CD4-positive, alpha-beta memory T cell (primary cell): ENCODE measurements at regions not wholly inside any gene's neighbourhood (a gene's known extent, or its start where the extent isn't known, plus 50 kb on each side); places are given as distances from the start of the nearest gene placed in this dataset.

Experiments
- CTCF ChIA-PET: fragments of 350-600 bp; sonication (Branson Sonifier 250); formaldehyde crosslinking; loops from one replicate; lab custom pipeline; 2021; ENCODE audit warnings: inconsistent platforms; ENCODE audit not compliant: partially characterized antibody; lab: Charles Lee
- POLR2A ChIA-PET: fragments of 350-600 bp; sonication (Branson Sonifier 250); formaldehyde crosslinking; loops from one replicate; lab custom pipeline; 2021; ENCODE audit not compliant: partially characterized antibody; lab: Charles Lee
- DNase-seq, 5 donors: peaks; one replicate each; pipeline versions ENCODE4 v3.0.0 to v3.0.0-alpha.2; 2020 to 2022; ENCODE audit warnings: mixed read lengths in 1 of 5
- H3K27ac ChIP-seq: one replicate; pipeline ENCODE4 v1.7.0; 2013; ENCODE audit warnings: low read depth, low read length
- H3K27me3 ChIP-seq: 2 replicates; pipeline ENCODE4 v1.7.0; 2013; ENCODE audit warnings: mild to moderate bottlenecking, low read length, moderate library complexity; ENCODE audit not compliant: insufficient read depth
- H3K36me3 ChIP-seq: 2 replicates; pipeline ENCODE4 v1.7.0; 2013; ENCODE audit warnings: mild to moderate bottlenecking, low read length, moderate library complexity; ENCODE audit not compliant: insufficient read depth
- H3K4me1 ChIP-seq: 2 replicates; pipeline ENCODE4 v1.7.0; 2013; ENCODE audit warnings: mild to moderate bottlenecking, low read length, moderate library complexity; ENCODE audit not compliant: insufficient read depth
- H3K4me3 ChIP-seq, 2 donors: one replicate each; pipeline ENCODE4 v1.7.0; 2013; ENCODE audit warnings: low read length in 2 of 2, mild to moderate bottlenecking in 1 of 2
- H3K9me3 ChIP-seq, 2 donors: one replicate each; pipeline ENCODE4 v1.7.0; 2013; ENCODE audit warnings: low read length in 2 of 2, control low read depth in 1 of 2; ENCODE audit not compliant: control insufficient read depth in 1 of 2
- H3K27ac Mint-ChIP-seq, 7 donors: one replicate each; pipeline ENCODE4 v1.8.0; 2020 to 2021; ENCODE audit warnings: mixed read lengths in 7 of 7, mild to moderate bottlenecking in 6 of 7, inconsistent platforms in 3 of 7, moderate library complexity in 3 of 7
- H3K27me3 Mint-ChIP-seq, 2 donors: one replicate each; pipeline ENCODE4 v1.8.0; 2020 to 2021; ENCODE audit warnings: mixed read lengths in 2 of 2
- H3K36me3 Mint-ChIP-seq, 2 donors: one replicate each; pipeline ENCODE4 v1.8.0; 2020 to 2021; ENCODE audit warnings: mixed read lengths in 2 of 2, inconsistent platforms in 1 of 2, mild to moderate bottlenecking in 1 of 2
- H3K4me1 Mint-ChIP-seq, 4 donors: one replicate each; pipeline ENCODE4 v1.8.0; 2020 to 2021; ENCODE audit warnings: mixed read lengths in 4 of 4, mild to moderate bottlenecking in 1 of 4
- H3K4me3 Mint-ChIP-seq, 8 donors: one replicate each; pipeline ENCODE4 v1.8.0; 2020 to 2021; ENCODE audit warnings: mixed read lengths in 8 of 8, mild to moderate bottlenecking in 7 of 8, moderate library complexity in 6 of 8, inconsistent platforms in 3 of 8
- H3K9me3 Mint-ChIP-seq, 8 donors: one replicate each; pipeline ENCODE4 v1.8.0; 2020 to 2021; ENCODE audit warnings: mixed read lengths in 8 of 8, mild to moderate bottlenecking in 5 of 8, inconsistent platforms in 3 of 8, moderate library complexity in 1 of 8
- intact Hi-C: fragments of 100-400 bp; cut with micrococcal nuclease; formaldehyde crosslinking; loops from one replicate; pipeline ENCODE4 v1.15.1; 2023

- no peaks in the 10 kb centered on the region for H3K4me1 ChIP-seq
- Mint-ChIP-seq H3K27ac (no peak overlapping the region), H3K36me3 (no peaks in the 10 kb centered on the region), H3K9me3 (peaks cover 0 to 11% (median 6%) of the 10 kb centered on the region in 8 donors), H3K27me3 (no peaks in the 10 kb centered on the region), H3K4me1 (no peaks in the 10 kb centered on the region), H3K4me3 (no peak overlapping the region)
- POLR2A ChIA-PET, result no interaction called here
- H3K36me3 ChIP-seq, result no peaks in the 10 kb centered on the region
- no peak overlapping the region for H3K4me3 ChIP-seq
- DNase-seq, result no peak
- H3K27ac ChIP-seq, result no peak overlapping the region
- no peaks in the 10 kb centered on the region for H3K27me3 ChIP-seq
- CTCF ChIA-PET, result no interaction called here
- intact Hi-C loops, result no loop called here
- H3K9me3 ChIP-seq, result no peaks in the 10 kb centered on the region
These were observed 221.3 kb upstream of the DGKB start for GRCh38 chr7:15123901-15124300.

DNA sequence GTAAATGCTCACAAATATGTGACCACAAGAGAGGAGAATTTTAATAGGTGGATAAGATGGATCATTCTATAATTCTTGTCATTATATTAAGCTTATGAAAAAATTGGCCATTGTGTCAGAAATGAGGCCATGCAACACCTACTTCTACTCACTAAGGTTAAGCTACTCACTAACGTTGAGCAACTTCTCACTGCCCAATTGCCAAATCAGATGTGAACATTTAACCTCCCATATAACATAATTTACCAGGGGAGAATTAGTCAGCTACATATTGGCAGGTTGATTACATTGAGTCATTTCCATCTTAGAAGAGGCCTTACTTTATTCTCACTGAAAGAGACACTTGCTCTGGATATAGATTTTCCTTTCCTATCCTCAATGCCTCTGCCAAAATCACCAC lies 211.2 kb upstream of the DGKB start:
- H3K27ac ChIP-seq, result no peak overlapping the region
- no peak overlapping the region for H3K27ac Mint-ChIP-seq
- H3K36me3 Mint-ChIP-seq, result no peaks in the 10 kb centered on the region
- H3K36me3 ChIP-seq, result no peaks in the 10 kb centered on the region
- H3K27me3 Mint-ChIP-seq, result no peaks in the 10 kb centered on the region
- H3K4me1 ChIP-seq, result no peaks in the 10 kb centered on the region
- no peaks in the 10 kb centered on the region for H3K4me1 Mint-ChIP-seq
- H3K4me3 Mint-ChIP-seq, result no peak overlapping the region
- intact Hi-C loops, result no loop called here
- H3K9me3 Mint-ChIP-seq, result peaks cover 0 to 5% (median 1%) of the 10 kb centered on the region in 8 donors
- H3K27me3 ChIP-seq, result no peaks in the 10 kb centered on the region
- ChIA-PET POLR2A (no interaction called here), CTCF (no interaction called here)
- H3K9me3 ChIP-seq, result no peaks in the 10 kb centered on the region
- H3K4me3 ChIP-seq, result no peak overlapping the region
- DNase-seq, result no peak

GRCh38 chr7:15105711-15106110 lies 203.2 kb upstream of the DGKB start:
- Histone ChIP-seq H3K9me3 (no peaks in the 10 kb centered on the region), H3K27ac (no peak overlapping the region), H3K36me3 (no peaks in the 10 kb centered on the region), H3K4me1 (no peaks in the 10 kb centered on the region), H3K4me3 (no peak overlapping the region), H3K27me3 (no peaks in the 10 kb centered on the region)
- no peak overlapping the region for H3K27ac Mint-ChIP-seq
- ChIA-PET CTCF (no interaction called here), POLR2A (no interaction called here)
- H3K9me3 Mint-ChIP-seq, result peaks cover 0 to 5% (median 3%) of the 10 kb centered on the region in 8 donors
- no peaks in the 10 kb centered on the region for H3K4me1 Mint-ChIP-seq
- H3K27me3 Mint-ChIP-seq, result no peaks in the 10 kb centered on the region
- intact Hi-C loops, result no loop called here
- DNase-seq, result no peak
- no peak overlapping the region for H3K4me3 Mint-ChIP-seq
- no peaks in the 10 kb centered on the region for H3K36me3 Mint-ChIP-seq

DNA sequence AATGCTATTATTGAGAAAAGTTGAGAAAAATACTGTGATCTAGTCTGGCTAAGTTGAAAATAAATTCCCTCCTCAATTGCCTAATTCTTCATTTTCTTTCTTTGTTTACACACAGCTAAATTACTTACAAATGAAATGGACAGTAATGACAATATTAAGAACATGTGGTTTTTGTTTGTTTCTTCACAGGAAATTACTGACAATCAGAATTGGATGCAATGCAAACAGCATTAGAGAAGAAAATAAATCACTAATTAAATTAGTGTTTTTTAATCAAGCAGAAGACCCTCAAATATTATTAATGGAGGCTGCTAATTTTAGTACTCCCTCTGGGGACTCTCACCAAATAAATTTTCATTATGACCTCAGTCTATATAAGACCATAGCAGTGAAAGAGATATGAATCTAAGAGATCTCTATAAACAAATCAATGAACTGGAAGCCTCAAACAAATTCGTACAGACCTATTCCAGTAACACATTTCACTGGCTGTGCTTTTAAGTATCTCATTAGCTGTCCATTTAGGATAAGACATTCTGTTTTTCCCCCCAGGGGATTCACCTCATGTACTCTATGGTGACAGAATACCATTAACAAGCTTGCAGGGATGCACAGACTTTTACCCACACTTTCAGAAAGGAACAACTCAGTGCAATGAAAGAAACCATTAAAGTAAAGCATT lies 202.0 kb upstream of the DGKB start:
- no peaks in the 10 kb centered on the region for H3K36me3 ChIP-seq
- intact Hi-C loops, result no loop called here
- Mint-ChIP-seq H3K36me3 (no peaks in the 10 kb centered on the region), H3K4me3 (no peak overlapping the region), H3K9me3 (peaks cover 0 to 5% (median 3%) of the 10 kb centered on the region in 8 donors), H3K27ac (no peak overlapping the region), H3K27me3 (no peaks in the 10 kb centered on the region), H3K4me1 (no peaks in the 10 kb centered on the region)
- H3K4me3 ChIP-seq, result no peak overlapping the region
- no peak overlapping the region for H3K27ac ChIP-seq
- no peak for DNase-seq
- ChIA-PET CTCF (no interaction called here), POLR2A (no interaction called here)
- no peaks in the 10 kb centered on the region for H3K9me3 ChIP-seq
- H3K27me3 ChIP-seq, result no peaks in the 10 kb centered on the region
- no peaks in the 10 kb centered on the region for H3K4me1 ChIP-seq

- H3K27me3 Mint-ChIP-seq, result no peaks in the 10 kb centered on the region
These were observed 196.5 kb upstream of the DGKB start for GRCh38 chr7:15099074-15099473.

DNA sequence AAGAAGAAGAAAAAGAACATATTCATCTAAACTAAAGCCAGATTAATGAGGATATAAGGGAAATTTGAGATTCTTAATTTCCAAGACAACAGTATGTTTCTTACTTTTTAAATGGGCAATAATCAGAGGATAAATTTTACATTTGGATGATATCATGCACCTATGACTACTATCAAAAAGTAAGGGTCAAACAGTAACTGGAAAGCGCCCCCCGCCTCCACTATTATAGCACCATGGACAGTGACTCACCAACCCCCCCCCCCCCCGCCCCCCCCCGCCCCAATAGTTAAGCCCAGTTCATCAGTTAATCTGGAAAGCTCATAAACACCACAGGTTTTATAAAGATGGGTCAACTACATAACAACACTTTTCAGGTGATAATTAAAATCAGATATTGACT lies 194.3 kb upstream of the DGKB start:
- no peaks in the 10 kb centered on the region for H3K4me1 ChIP-seq
- no peaks in the 10 kb centered on the region for H3K4me1 Mint-ChIP-seq
- peaks cover 0 to 3% (median 0%) of the 10 kb centered on the region in 8 donors for H3K9me3 Mint-ChIP-seq
- H3K27me3 ChIP-seq, result no peaks in the 10 kb centered on the region
- H3K9me3 ChIP-seq, result no peaks in the 10 kb centered on the region
- H3K36me3 Mint-ChIP-seq, result no peaks in the 10 kb centered on the region
- H3K27ac ChIP-seq, result no peak overlapping the region
- no peaks in the 10 kb centered on the region for H3K36me3 ChIP-seq
- no peak overlapping the region for H3K4me3 Mint-ChIP-seq
- no peak overlapping the region for H3K4me3 ChIP-seq
- CTCF ChIA-PET, result no interaction called here
- intact Hi-C loops, result no loop called here
- POLR2A ChIA-PET, result no interaction called here
- DNase-seq, result no peak
- no peaks in the 10 kb centered on the region for H3K27me3 Mint-ChIP-seq
- H3K27ac Mint-ChIP-seq, result no peak overlapping the region

More at GRCh38 chr7:15099074-15099473, 196.5 kb upstream of the DGKB start:
- Histone ChIP-seq H3K4me1 (no peaks in the 10 kb centered on the region), H3K27me3 (no peaks in the 10 kb centered on the region), H3K4me3 (no peak overlapping the region), H3K27ac (no peak overlapping the region), H3K9me3 (no peaks in the 10 kb centered on the region), H3K36me3 (no peaks in the 10 kb centered on the region)
- H3K36me3 Mint-ChIP-seq, result no peaks in the 10 kb centered on the region
- H3K27ac Mint-ChIP-seq, result no peak overlapping the region
- ChIA-PET CTCF (no interaction called here), POLR2A (no interaction called here)
- H3K9me3 Mint-ChIP-seq, result peaks cover 0 to 3% (median 0%) of the 10 kb centered on the region in 8 donors
- H3K4me1 Mint-ChIP-seq, result no peaks in the 10 kb centered on the region
- intact Hi-C loops, result no loop called here
- DNase-seq, result no peak
- no peak overlapping the region for H3K4me3 Mint-ChIP-seq

GRCh38 chr7:15094989-15095388 lies 192.4 kb upstream of the DGKB start:
- H3K9me3 ChIP-seq, result no peaks in the 10 kb centered on the region
- POLR2A ChIA-PET, result no interaction called here
- Mint-ChIP-seq H3K4me3 (no peak overlapping the region), H3K9me3 (peaks cover 0 to 3% (median 0%) of the 10 kb centered on the region in 8 donors), H3K27me3 (no peaks in the 10 kb centered on the region), H3K36me3 (no peaks in the 10 kb centered on the region), H3K4me1 (no peaks in the 10 kb centered on the region), H3K27ac (no peak overlapping the region)
- CTCF ChIA-PET, result no interaction called here
- H3K36me3 ChIP-seq, result no peaks in the 10 kb centered on the region
- H3K4me1 ChIP-seq, result no peaks in the 10 kb centered on the region
- H3K4me3 ChIP-seq, result no peak overlapping the region
- H3K27ac ChIP-seq, result no peak overlapping the region
- H3K27me3 ChIP-seq, result no peaks in the 10 kb centered on the region
- no peak for DNase-seq
- intact Hi-C loops, result no loop called here
